PC-3 (cell line): ENCODE measurements at regions not wholly inside any gene's neighbourhood (a gene's known extent, or its start where the extent isn't known, plus 50 kb on each side); places are given as distances from the start of the nearest gene placed in this dataset.

Experiments used
- EZH2phosphoT487 ChIP-seq: fragments of 300-600 bp; sonication (generic); IDR thresholded peaks from 2 replicates; pipeline ENCODE4 v1.6.1; 2018; ENCODE audit warnings: mild to moderate bottlenecking, antibody characterized with exemption, low read length, borderline replicate concordance
- TF ChIP-seq, protein P1 (sequence below): fragments of 300-600 bp; sonication (generic); conservative IDR thresholded peaks from 2 replicates; pipeline ENCODE4 v1.5.1; 2017; ENCODE audit warnings: antibody characterized with exemption, low read depth, mild to moderate bottlenecking, low read length

DNA sequence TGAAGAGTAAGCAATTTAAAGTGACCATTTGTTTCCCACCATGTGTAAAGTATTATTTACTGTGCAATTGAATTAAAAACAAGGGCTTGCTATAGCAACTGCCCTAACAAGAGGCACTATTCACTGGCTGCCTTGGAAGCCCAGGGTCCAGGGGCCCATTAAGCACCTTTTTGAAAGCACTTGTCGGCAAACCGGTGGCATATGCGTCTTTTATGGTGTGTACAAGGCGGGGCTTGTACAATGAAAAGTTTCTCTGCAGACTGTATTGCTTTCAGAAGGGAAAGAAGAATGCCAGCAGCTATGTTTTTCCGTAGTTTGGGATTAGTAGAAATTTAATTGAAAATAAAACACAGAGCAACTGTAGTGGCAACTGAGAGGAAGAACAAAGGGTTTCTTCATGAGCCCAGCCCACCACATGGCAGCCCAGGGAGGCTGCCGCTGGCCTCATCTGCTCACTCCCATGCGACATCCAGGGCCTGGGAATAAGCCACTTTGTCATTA is 279.5 kb upstream of the PARD3B start:
- TF ChIP-seq, protein P1, sequence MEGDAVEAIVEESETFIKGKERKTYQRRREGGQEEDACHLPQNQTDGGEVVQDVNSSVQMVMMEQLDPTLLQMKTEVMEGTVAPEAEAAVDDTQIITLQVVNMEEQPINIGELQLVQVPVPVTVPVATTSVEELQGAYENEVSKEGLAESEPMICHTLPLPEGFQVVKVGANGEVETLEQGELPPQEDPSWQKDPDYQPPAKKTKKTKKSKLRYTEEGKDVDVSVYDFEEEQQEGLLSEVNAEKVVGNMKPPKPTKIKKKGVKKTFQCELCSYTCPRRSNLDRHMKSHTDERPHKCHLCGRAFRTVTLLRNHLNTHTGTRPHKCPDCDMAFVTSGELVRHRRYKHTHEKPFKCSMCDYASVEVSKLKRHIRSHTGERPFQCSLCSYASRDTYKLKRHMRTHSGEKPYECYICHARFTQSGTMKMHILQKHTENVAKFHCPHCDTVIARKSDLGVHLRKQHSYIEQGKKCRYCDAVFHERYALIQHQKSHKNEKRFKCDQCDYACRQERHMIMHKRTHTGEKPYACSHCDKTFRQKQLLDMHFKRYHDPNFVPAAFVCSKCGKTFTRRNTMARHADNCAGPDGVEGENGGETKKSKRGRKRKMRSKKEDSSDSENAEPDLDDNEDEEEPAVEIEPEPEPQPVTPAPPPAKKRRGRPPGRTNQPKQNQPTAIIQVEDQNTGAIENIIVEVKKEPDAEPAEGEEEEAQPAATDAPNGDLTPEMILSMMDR = no peak
- TF ChIP-seq EZH2phosphoT487 = no peak
